Tibial artery (tissue), 4 donors: ENCODE measurements at regions not wholly inside any gene's neighbourhood (a gene's known extent, or its start where the extent isn't known, plus 50 kb on each side); places are given as distances from the start of the nearest gene placed in this dataset.

ENCODE experiments used
- DNase-seq, 2 donors: peaks; one replicate each; pipeline ENCODE4 v3.0.0-alpha.2; 2019
- H3K27ac ChIP-seq, 2 donors: fragments of 200-600 bp; sonication (generic) in 1 of 2; 1 replicate in 1 of 2; 2 replicates in 1 of 2; pipeline ENCODE4 v1.5.1; 2018 to 2019; ENCODE audit warnings: mild to moderate bottlenecking in 1 of 2
- H3K27me3 ChIP-seq, 2 donors: fragments of 200-600 bp; sonication (generic) in 1 of 2; one replicate each; pipeline versions ENCODE4 v1.5.1 to v1.6.0; 2016 to 2019
- H3K36me3 ChIP-seq, 3 donors: fragments of 200-600 bp; sonication (generic) in 2 of 3; one replicate each; pipeline ENCODE4 v1.5.1; 2016 to 2019; ENCODE audit warnings: mild to moderate bottlenecking in 2 of 3
- H3K4me1 ChIP-seq, 4 donors: fragments of 200-600 bp; sonication (generic) in 2 of 4; 1 replicate in 3 of 4; 2 replicates in 1 of 4; pipeline ENCODE4 v1.5.1; 2016 to 2019
- H3K4me3 ChIP-seq, 2 donors: fragments of 200-600 bp; sonication (generic) in 1 of 2; 1 replicate in 1 of 2; 2 replicates in 1 of 2; pipeline ENCODE4 v1.5.1; 2018 to 2019; ENCODE audit warnings: mild to moderate bottlenecking in 2 of 2
- H3K9me3 ChIP-seq, 3 donors: fragments of 200-600 bp; sonication (generic) in 1 of 3; one replicate each; pipeline ENCODE4 v1.5.1; 2016 to 2019
- CTCF ChIP-seq, 2 experiments: fragments of 200-600 bp in 1 of 2; fragments of 450-650 bp in 1 of 2; IDR thresholded peaks; one replicate each; pipeline ENCODE4 v1.5.1; 2017 to 2019; ENCODE audit warnings: antibody characterized with exemption in 2 of 2, mild to moderate bottlenecking in 1 of 2, moderate library complexity in 1 of 2
- intact Hi-C: fragments of 100-400 bp; cut with DNase I; formaldehyde crosslinking; loops from one replicate; pipeline ENCODE4 v1.15.0; 2023; ENCODE audit warnings: low total_unique reads

GRCh38 chr3:16725972-16726371 is 120.7 kb upstream of the DAZL start:
- Histone ChIP-seq H3K4me1 (no peaks in the 10 kb centered on the region), H3K9me3 (peaks cover 0 to 6% (median 0%) of the 10 kb centered on the region in 3 donors), H3K4me3 (no peak overlapping the region), H3K27ac (no peak overlapping the region), H3K36me3 (no peaks in the 10 kb centered on the region), H3K27me3 (no peaks in the 10 kb centered on the region)
- DNase-seq = no peak
- TF ChIP-seq CTCF (IDR thresholded peaks at IDR 0.05) = no peak
- intact Hi-C loops = no loop called here

- TF ChIP-seq CTCF (IDR thresholded peaks at IDR 0.05) = no peak
- no peaks in the 10 kb centered on the region for H3K4me1 ChIP-seq
- no peak for DNase-seq
- H3K27ac ChIP-seq = no peak overlapping the region
- H3K36me3 ChIP-seq = no peaks in the 10 kb centered on the region
- no peaks in the 10 kb centered on the region for H3K27me3 ChIP-seq
- intact Hi-C loops = no loop called here
- H3K9me3 ChIP-seq = peaks cover 0 to 17% (median 0%) of the 10 kb centered on the region in 3 donors
- H3K4me3 ChIP-seq = no peak overlapping the region
Observed at GRCh38 chr3:16728770-16729745, 123.8 kb upstream of the DAZL start.

GRCh38 chr3:16738451-16738850 is 133.2 kb upstream of the DAZL start:
- TF ChIP-seq CTCF (IDR thresholded peaks at IDR 0.05) = no peak
- Histone ChIP-seq H3K4me3 (no peak overlapping the region), H3K9me3 (peaks cover 0 to 6% (median 5%) of the 10 kb centered on the region in 3 donors), H3K27ac (no peak overlapping the region), H3K27me3 (no peaks in the 10 kb centered on the region), H3K4me1 (peaks cover 0 to 3% (median 0%) of the 10 kb centered on the region in 4 donors), H3K36me3 (no peaks in the 10 kb centered on the region)
- intact Hi-C loops = no loop called here
- no peak for DNase-seq

- no peak overlapping the region for H3K4me3 ChIP-seq
- DNase-seq = no peak
- intact Hi-C loops = no loop called here
- H3K27ac ChIP-seq = no peak overlapping the region
- peaks cover 0 to 3% (median 0%) of the 10 kb centered on the region in 4 donors for H3K4me1 ChIP-seq
- H3K27me3 ChIP-seq = no peaks in the 10 kb centered on the region
- H3K36me3 ChIP-seq = no peaks in the 10 kb centered on the region
- peaks cover 0 to 5% (median 0%) of the 10 kb centered on the region in 3 donors for H3K9me3 ChIP-seq
- TF ChIP-seq CTCF (IDR thresholded peaks at IDR 0.05) = no peak
Observed at GRCh38 chr3:16739541-16740105, 134.4 kb upstream of the DAZL start.

GRCh38 chr3:16740515-16740914 is 135.3 kb upstream of the DAZL start:
- no peak overlapping the region for H3K4me3 ChIP-seq
- intact Hi-C loops = no loop called here
- peaks cover 0 to 3% (median 0%) of the 10 kb centered on the region in 4 donors for H3K4me1 ChIP-seq
- no peaks in the 10 kb centered on the region for H3K36me3 ChIP-seq
- DNase-seq = no peak
- TF ChIP-seq CTCF (IDR thresholded peaks at IDR 0.05) = no peak
- no peaks in the 10 kb centered on the region for H3K27me3 ChIP-seq
- H3K27ac ChIP-seq = no peak overlapping the region
- H3K9me3 ChIP-seq = peaks cover 0 to 2% (median 0%) of the 10 kb centered on the region in 3 donors
